ENCODE measurements at regions not wholly inside any gene's neighbourhood (a gene's known extent, or its start where the extent isn't known, plus 50 kb on each side); places are given as distances from the start of the nearest gene placed in this dataset.
A peak's percentile ranks its signal among the peaks of the same experiment; 100 is the strongest.

DNA sequence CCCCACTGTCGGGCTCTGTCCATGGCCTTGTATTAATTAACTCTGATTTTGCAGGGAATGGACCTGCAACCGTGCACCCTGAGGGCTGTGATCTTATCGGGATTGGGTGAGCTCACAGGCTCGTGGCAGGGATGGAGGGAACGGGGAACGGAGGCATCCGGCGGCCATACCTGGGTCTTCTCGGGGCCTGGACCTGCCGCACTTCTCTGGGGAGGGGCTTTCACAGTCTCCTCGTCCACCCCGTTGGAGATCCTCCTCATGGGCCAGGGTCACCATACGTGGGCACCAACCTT lies 57.5 kb upstream of the SHH start:
- H3K36me3 ChIP-seq (replicated peaks in 1 of 2; ENCODE audit: control insufficient read depth in 2 of 2, insufficient read depth in 2 of 2, low read length in 2 of 2), result no peaks in the 10 kb centered on the region
- H3K18ac ChIP-seq (ENCODE audit: low read length), result no peak overlapping the region
- peaks cover 0 to 9% (median 0%) of the 10 kb centered on the region in 3 experiments for H3K27me3 ChIP-seq (ENCODE audit: control insufficient read depth in 3 of 3, insufficient read depth in 3 of 3, low read depth in 1 of 3, low read length in 3 of 3)
- no peak overlapping the region for H3K9ac ChIP-seq (ENCODE audit: low read depth, low read length, poor library complexity)
- no peak for DNase-seq (ENCODE audit: low spot score)
- H3K23ac ChIP-seq (ENCODE audit: low read depth, low read length, poor library complexity), result no peak overlapping the region
- H3K14ac ChIP-seq (ENCODE audit: low read length), result no peak overlapping the region
- no peak overlapping the region for H3K27ac ChIP-seq (replicated peaks; ENCODE audit: low read length)
- no peaks in the 10 kb centered on the region for H3K79me1 ChIP-seq (ENCODE audit: low read depth, low read length)
- H2BK12ac ChIP-seq (ENCODE audit: low read length), result no peak overlapping the region
- no peak overlapping the region for H3K4ac ChIP-seq (ENCODE audit: low read length)
- H2BK120ac ChIP-seq (ENCODE audit: low read depth, low read length), result no peak overlapping the region
- H3K9me3 ChIP-seq (replicated peaks in 1 of 2; ENCODE audit: control insufficient read depth in 2 of 2, insufficient read depth in 1 of 2, low read depth in 1 of 2, low read length in 2 of 2), result peaks cover 0 to 2% of the 10 kb centered on the region in 2 donors
- H3K4me3 ChIP-seq (ENCODE audit: low read length in 2 of 2), result no peak overlapping the region
- H3K4me2 ChIP-seq (ENCODE audit: insufficient read depth, low read length, poor library complexity, severe bottlenecking), result no peak overlapping the region
- peaks cover 0 to 3% of the 10 kb centered on the region in 2 donors for H3K4me1 ChIP-seq (ENCODE audit: control insufficient read depth in 2 of 2, insufficient read depth in 1 of 2, low read depth in 1 of 2, low read length in 2 of 2)
- peak overlapping the region; percentile 44 for H2AK5ac ChIP-seq (ENCODE audit: low read depth, low read length)
- no peak overlapping the region for H4K8ac ChIP-seq (ENCODE audit: low read depth, low read length)
- H4K91ac ChIP-seq (ENCODE audit: low read depth, low read length, poor library complexity), result no peak overlapping the region
- H2AFZ ChIP-seq (ENCODE audit: low read length), result no peak overlapping the region
- no peak overlapping the region for H2BK5ac ChIP-seq (ENCODE audit: low read length)
- WGBS, 2 donors (ENCODE audit: extremely low coverage in 2 of 2, insufficient read length in 2 of 2, insufficient replicate concordance in 1 of 2), result no CpG with 5 or more reads among the region's 13 CpGs
- H2BK15ac ChIP-seq (ENCODE audit: low read length), result no peak overlapping the region

DNA sequence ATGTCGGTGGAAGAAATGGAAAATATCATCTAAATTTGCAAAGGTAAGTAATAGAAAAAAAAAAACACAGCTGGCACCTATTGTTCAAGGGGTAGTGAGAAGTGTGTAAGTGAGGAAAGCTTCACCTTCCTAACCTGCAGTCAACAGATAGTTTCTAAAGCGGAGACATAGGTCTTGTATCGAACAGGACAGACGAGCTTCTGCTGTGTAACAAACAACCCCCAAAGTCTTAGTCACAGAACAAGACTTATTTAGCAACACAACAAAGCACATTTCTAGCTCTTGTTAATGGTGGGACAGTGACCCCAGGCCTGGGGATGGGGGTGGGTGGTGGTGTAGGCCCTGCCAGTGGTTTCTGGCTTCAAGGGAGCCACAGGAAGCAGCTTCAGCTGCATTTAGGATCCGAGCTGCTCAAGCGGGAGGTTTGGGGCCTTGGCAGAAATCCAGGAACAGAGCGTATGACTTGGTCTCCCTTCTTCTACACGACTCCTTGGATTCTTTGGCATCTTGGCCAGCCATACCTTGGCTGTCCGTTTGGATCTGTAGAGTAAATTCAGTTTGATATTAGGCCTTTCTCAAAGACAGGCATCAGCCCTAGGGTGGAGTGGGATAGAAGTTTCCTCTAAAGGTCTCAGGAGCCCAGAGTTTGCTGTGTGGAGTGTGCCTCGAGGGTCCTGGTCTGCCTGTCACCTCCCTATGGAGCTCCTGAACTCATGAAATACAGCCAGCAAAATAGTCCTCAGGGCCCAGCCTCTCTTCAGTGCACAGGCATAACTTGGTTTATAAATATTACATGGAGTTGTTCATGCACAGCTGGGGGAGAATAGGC lies 56.9 kb upstream of the SHH start:
- Histone ChIP-seq H3K36me3 (replicated peaks in 1 of 2; ENCODE audit: control insufficient read depth in 2 of 2, insufficient read depth in 2 of 2, low read length in 2 of 2) (no peaks in the 10 kb centered on the region), H2AFZ (ENCODE audit: low read length) (no peak overlapping the region), H2BK12ac (ENCODE audit: low read length) (no peak overlapping the region), H2BK15ac (ENCODE audit: low read length) (no peak overlapping the region), H3K27me3 (ENCODE audit: control insufficient read depth in 3 of 3, insufficient read depth in 3 of 3, low read depth in 1 of 3, low read length in 3 of 3) (peaks cover 0 to 9% (median 0%) of the 10 kb centered on the region in 3 experiments), H3K4me3 (ENCODE audit: low read length in 2 of 2) (no peak overlapping the region), H4K8ac (ENCODE audit: low read depth, low read length) (no peak overlapping the region), H3K4ac (ENCODE audit: low read length) (no peak overlapping the region), H3K4me2 (ENCODE audit: insufficient read depth, low read length, poor library complexity, severe bottlenecking) (no peak overlapping the region), H2AK5ac (ENCODE audit: low read depth, low read length) (no peak overlapping the region), H3K27ac (replicated peaks; ENCODE audit: low read length) (no peak overlapping the region), H3K4me1 (ENCODE audit: control insufficient read depth in 2 of 2, insufficient read depth in 1 of 2, low read depth in 1 of 2, low read length in 2 of 2) (peaks cover 0 to 3% of the 10 kb centered on the region in 2 donors), H3K18ac (ENCODE audit: low read length) (no peak overlapping the region), H4K91ac (ENCODE audit: low read depth, low read length, poor library complexity) (no peak overlapping the region), H2BK5ac (ENCODE audit: low read length) (no peak overlapping the region), H2BK120ac (ENCODE audit: low read depth, low read length) (no peak overlapping the region), H3K9ac (ENCODE audit: low read depth, low read length, poor library complexity) (no peak overlapping the region), H3K9me3 (replicated peaks in 1 of 2; ENCODE audit: control insufficient read depth in 2 of 2, insufficient read depth in 1 of 2, low read depth in 1 of 2, low read length in 2 of 2) (peaks cover 0 to 2% of the 10 kb centered on the region in 2 donors), H3K23ac (ENCODE audit: low read depth, low read length, poor library complexity) (no peak overlapping the region), H3K79me1 (ENCODE audit: low read depth, low read length) (no peaks in the 10 kb centered on the region), H3K14ac (ENCODE audit: low read length) (no peak overlapping the region)
- no CpG with 5 or more reads among the region's 10 CpGs for WGBS, 2 donors (ENCODE audit: extremely low coverage in 2 of 2, insufficient read length in 2 of 2, insufficient replicate concordance in 1 of 2)
- DNase-seq (ENCODE audit: low spot score), result no peak

DNA sequence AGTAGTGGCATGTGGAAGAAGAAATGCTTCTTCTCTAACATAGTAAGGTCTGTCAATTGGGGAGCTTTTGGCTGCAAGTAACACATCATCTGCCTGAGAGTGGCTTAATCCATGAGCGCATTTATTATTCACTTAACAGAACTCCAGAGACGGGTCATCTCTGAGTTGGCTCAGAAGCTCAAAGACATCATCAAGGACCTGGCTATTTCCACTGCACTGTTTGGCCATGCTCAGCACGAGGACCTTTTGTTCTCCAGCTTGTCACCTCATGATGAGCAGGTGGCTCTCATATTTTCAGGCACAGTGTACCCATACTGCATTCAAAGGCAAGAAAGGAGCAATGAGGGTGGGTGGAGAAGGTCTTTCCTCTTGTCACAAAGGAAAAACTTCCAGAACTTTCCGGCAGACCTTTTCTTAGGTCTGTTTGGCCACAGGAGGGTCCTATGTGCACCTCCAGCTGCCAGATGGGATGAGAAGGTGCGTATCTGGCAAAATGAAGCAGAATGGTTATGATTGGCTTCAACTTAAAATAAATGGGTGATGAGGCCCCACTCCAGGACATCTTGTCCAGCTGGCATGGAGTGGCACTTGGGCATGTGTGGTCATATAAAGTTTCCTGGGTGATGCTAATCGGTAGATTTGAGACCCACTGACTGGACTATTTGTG lies 55.6 kb upstream of the SHH start:
- Histone ChIP-seq H2BK15ac (ENCODE audit: low read length) (no peak overlapping the region), H2BK5ac (ENCODE audit: low read length) (no peak overlapping the region), H2BK120ac (ENCODE audit: low read depth, low read length) (no peak overlapping the region), H3K4me1 (ENCODE audit: control insufficient read depth in 2 of 2, insufficient read depth in 1 of 2, low read depth in 1 of 2, low read length in 2 of 2) (peaks cover 0 to 2% of the 10 kb centered on the region in 2 donors), H2AK5ac (ENCODE audit: low read depth, low read length) (no peak overlapping the region), H3K9me3 (replicated peaks in 1 of 2; ENCODE audit: control insufficient read depth in 2 of 2, insufficient read depth in 1 of 2, low read depth in 1 of 2, low read length in 2 of 2) (peaks cover 0 to 2% of the 10 kb centered on the region in 2 donors), H3K27ac (replicated peaks; ENCODE audit: low read length) (no peak overlapping the region), H3K18ac (ENCODE audit: low read length) (no peak overlapping the region), H3K4ac (ENCODE audit: low read length) (no peak overlapping the region), H3K79me1 (ENCODE audit: low read depth, low read length) (no peaks in the 10 kb centered on the region), H3K4me2 (ENCODE audit: insufficient read depth, low read length, poor library complexity, severe bottlenecking) (no peak overlapping the region), H3K36me3 (replicated peaks in 1 of 2; ENCODE audit: control insufficient read depth in 2 of 2, insufficient read depth in 2 of 2, low read length in 2 of 2) (no peaks in the 10 kb centered on the region), H2AFZ (ENCODE audit: low read length) (no peak overlapping the region), H4K8ac (ENCODE audit: low read depth, low read length) (no peak overlapping the region), H2BK12ac (ENCODE audit: low read length) (no peak overlapping the region), H4K91ac (ENCODE audit: low read depth, low read length, poor library complexity) (no peak overlapping the region), H3K9ac (ENCODE audit: low read depth, low read length, poor library complexity) (no peak overlapping the region), H3K4me3 (ENCODE audit: low read length in 2 of 2) (no peak overlapping the region), H3K14ac (ENCODE audit: low read length) (no peak overlapping the region), H3K27me3 (ENCODE audit: control insufficient read depth in 3 of 3, insufficient read depth in 3 of 3, low read depth in 1 of 3, low read length in 3 of 3) (peaks cover 0 to 6% (median 0%) of the 10 kb centered on the region in 3 experiments), H3K23ac (ENCODE audit: low read depth, low read length, poor library complexity) (no peak overlapping the region)
- no CpG with 5 or more reads among the region's 6 CpGs for WGBS, 2 donors (ENCODE audit: extremely low coverage in 2 of 2, insufficient read length in 2 of 2, insufficient replicate concordance in 1 of 2)
- no peak for DNase-seq (ENCODE audit: low spot score)

DNA sequence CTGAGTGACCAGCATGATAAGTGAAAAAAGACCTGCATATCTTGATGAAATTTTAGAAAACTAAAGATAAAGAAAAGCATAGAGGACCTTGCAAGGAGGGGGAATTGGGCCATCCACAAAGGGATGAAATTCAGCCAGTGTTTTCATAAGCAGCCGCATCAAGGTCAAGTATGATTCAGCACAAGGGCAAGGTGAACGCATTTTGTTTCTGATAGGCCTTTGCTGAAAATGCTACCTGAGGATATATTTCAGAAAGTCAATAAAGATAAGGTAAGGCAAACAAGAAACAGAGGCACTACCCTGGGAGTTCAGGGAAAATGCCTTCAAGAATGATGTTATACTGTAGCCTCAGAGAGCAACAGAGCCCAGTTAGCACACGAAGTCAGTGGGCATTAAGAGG lies 55.0 kb upstream of the SHH start:
- WGBS, 2 donors (ENCODE audit: extremely low coverage in 2 of 2, insufficient read length in 2 of 2, insufficient replicate concordance in 1 of 2), result no CpG with 5 or more reads among the region's 3 CpGs
- H4K8ac ChIP-seq (ENCODE audit: low read depth, low read length), result no peak overlapping the region
- H3K23ac ChIP-seq (ENCODE audit: low read depth, low read length, poor library complexity), result no peak overlapping the region
- no peak overlapping the region for H4K91ac ChIP-seq (ENCODE audit: low read depth, low read length, poor library complexity)
- no peak overlapping the region for H2AFZ ChIP-seq (ENCODE audit: low read length)
- peaks cover 0 to 2% of the 10 kb centered on the region in 2 donors for H3K9me3 ChIP-seq (replicated peaks in 1 of 2; ENCODE audit: control insufficient read depth in 2 of 2, insufficient read depth in 1 of 2, low read depth in 1 of 2, low read length in 2 of 2)
- no peak overlapping the region for H2BK120ac ChIP-seq (ENCODE audit: low read depth, low read length)
- no peak overlapping the region for H2BK12ac ChIP-seq (ENCODE audit: low read length)
- no peaks in the 10 kb centered on the region for H3K4me1 ChIP-seq (ENCODE audit: control insufficient read depth in 2 of 2, insufficient read depth in 1 of 2, low read depth in 1 of 2, low read length in 2 of 2)
- H2BK15ac ChIP-seq (ENCODE audit: low read length), result no peak overlapping the region
- H2AK5ac ChIP-seq (ENCODE audit: low read depth, low read length), result no peak overlapping the region
- H3K27me3 ChIP-seq (ENCODE audit: control insufficient read depth in 3 of 3, insufficient read depth in 3 of 3, low read depth in 1 of 3, low read length in 3 of 3), result peaks cover 0 to 6% (median 0%) of the 10 kb centered on the region in 3 experiments
- no peaks in the 10 kb centered on the region for H3K36me3 ChIP-seq (replicated peaks in 1 of 2; ENCODE audit: control insufficient read depth in 2 of 2, insufficient read depth in 2 of 2, low read length in 2 of 2)
- no peak overlapping the region for H3K4me3 ChIP-seq (ENCODE audit: low read length in 2 of 2)
- no peak overlapping the region for H3K4ac ChIP-seq (ENCODE audit: low read length)
- H3K27ac ChIP-seq (replicated peaks; ENCODE audit: low read length), result no peak overlapping the region
- no peak overlapping the region for H3K4me2 ChIP-seq (ENCODE audit: insufficient read depth, low read length, poor library complexity, severe bottlenecking)
- DNase-seq (ENCODE audit: low spot score), result no peak
- no peak overlapping the region for H3K9ac ChIP-seq (ENCODE audit: low read depth, low read length, poor library complexity)
- H3K79me1 ChIP-seq (ENCODE audit: low read depth, low read length), result no peaks in the 10 kb centered on the region
- no peak overlapping the region for H3K14ac ChIP-seq (ENCODE audit: low read length)
- no peak overlapping the region for H2BK5ac ChIP-seq (ENCODE audit: low read length)
- H3K18ac ChIP-seq (ENCODE audit: low read length), result no peak overlapping the region
